Embryonic facial prominence (tissue), 1 donor: ENCODE measurements at regions not wholly inside any gene's neighbourhood (a gene's known extent, or its start where the extent isn't known, plus 50 kb on each side); places are given as distances from the start of the nearest gene placed in this dataset.

Source experiments
- DNase-seq: peaks from one replicate; pipeline ENCODE4 v3.0.0-alpha.2; 2016; ENCODE audit errors: extremely low spot score

GRCh38 chr6:15994814-15995459, 133.9 kb upstream of the MYLIP start:
- DNase-seq = no peak

- DNase-seq = no peak
Measured at GRCh38 chr6:15993716-15994228, 135.1 kb upstream of the MYLIP start.

- no peak for DNase-seq
Measured at GRCh38 chr6:15990179-15990578, 138.7 kb upstream of the MYLIP start.

- no peak for DNase-seq
Measured at GRCh38 chr6:15989397-15989796, 139.5 kb upstream of the MYLIP start.

- DNase-seq = no peak
Measured at GRCh38 chr6:15987569-15987968, 141.3 kb upstream of the MYLIP start.

- DNase-seq = no peak
Measured at GRCh38 chr6:15986027-15986629, 142.8 kb upstream of the MYLIP start.

GRCh38 chr6:15985379-15985959, 143.4 kb upstream of the MYLIP start:
- DNase-seq = no peak

- DNase-seq = no peak
Measured at GRCh38 chr6:15981956-15982355, 146.9 kb upstream of the MYLIP start.

- no peak for DNase-seq
Measured at GRCh38 chr6:15980801-15981200, 148.1 kb upstream of the MYLIP start.

- no peak for DNase-seq
Measured at GRCh38 chr6:15978426-15978825, 150.5 kb upstream of the MYLIP start.

GRCh38 chr6:15977050-15977449, 151.8 kb upstream of the MYLIP start:
- DNase-seq = no peak

GRCh38 chr6:15974817-15975216, 154.1 kb upstream of the MYLIP start:
- DNase-seq = no peak

GRCh38 chr6:15970517-15970916, 158.4 kb upstream of the MYLIP start:
- DNase-seq = no peak

GRCh38 chr6:15969236-15969778, 159.6 kb upstream of the MYLIP start:
- DNase-seq = no peak

- DNase-seq = no peak
Measured at GRCh38 chr6:15968519-15968918, 160.4 kb upstream of the MYLIP start.

GRCh38 chr6:15966000-15966520, 162.8 kb upstream of the MYLIP start:
- no peak for DNase-seq

- DNase-seq = no peak
Measured at GRCh38 chr6:15962449-15962764, 166.5 kb upstream of the MYLIP start.

- DNase-seq = no peak
Measured at GRCh38 chr6:15961635-15962448, 167.0 kb upstream of the MYLIP start.

- no peak for DNase-seq
Measured at GRCh38 chr6:15960740-15961634, 167.9 kb upstream of the MYLIP start.

- DNase-seq = no peak
Measured at GRCh38 chr6:15957655-15958169, 171.2 kb upstream of the MYLIP start.
